CD4-positive, alpha-beta T cell treated with Interleukin-6 for 4 hours (primary cell): ENCODE measurements at regions not wholly inside any gene's neighbourhood (a gene's known extent, or its start where the extent isn't known, plus 50 kb on each side); places are given as distances from the start of the nearest gene placed in this dataset.
"Not testable (repeated sequence)": the region's sequence is repeated elsewhere in the genome, so short reads cannot be mapped to it uniquely, and the experiment has no call there.

Experiments used
- DNase-seq: peaks from one replicate; pipeline ENCODE4 v3.0.0-alpha.2; 2020; ENCODE audit warnings: mixed read lengths

DNA sequence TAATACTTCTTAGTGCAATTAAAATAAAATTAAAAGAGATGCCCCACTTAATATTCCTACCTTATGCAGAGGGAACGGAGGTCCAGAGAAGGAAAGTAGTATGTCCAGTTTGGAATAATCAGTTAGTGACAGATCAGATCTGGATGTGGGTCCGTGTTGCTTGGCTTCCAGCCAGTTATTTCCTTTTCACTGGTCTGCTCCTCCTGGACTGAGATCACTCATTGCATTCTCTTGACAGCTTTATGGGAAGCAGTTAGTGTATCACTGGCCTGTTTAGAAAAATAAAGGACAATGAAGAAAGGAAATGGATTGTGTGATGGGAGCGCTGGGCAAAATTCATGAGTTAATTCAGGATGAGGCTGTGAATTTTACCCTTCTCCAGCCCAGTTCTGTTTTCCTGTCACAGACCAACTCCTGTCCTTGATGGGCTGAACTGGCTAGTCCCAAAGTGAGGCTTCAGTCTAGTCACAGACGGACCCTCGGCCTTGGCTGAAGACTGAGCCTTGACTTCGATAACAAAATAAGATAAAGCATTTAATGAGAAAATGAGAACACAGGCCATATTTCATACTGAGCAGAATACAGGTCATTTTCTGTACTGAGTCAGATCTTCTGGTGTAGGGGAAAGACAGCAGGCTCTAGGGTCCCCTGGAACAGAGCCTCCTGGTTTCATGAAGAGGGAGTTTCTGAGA lies 85.2 kb upstream of the TRABD2B start:
- no peak for DNase-seq

DNA sequence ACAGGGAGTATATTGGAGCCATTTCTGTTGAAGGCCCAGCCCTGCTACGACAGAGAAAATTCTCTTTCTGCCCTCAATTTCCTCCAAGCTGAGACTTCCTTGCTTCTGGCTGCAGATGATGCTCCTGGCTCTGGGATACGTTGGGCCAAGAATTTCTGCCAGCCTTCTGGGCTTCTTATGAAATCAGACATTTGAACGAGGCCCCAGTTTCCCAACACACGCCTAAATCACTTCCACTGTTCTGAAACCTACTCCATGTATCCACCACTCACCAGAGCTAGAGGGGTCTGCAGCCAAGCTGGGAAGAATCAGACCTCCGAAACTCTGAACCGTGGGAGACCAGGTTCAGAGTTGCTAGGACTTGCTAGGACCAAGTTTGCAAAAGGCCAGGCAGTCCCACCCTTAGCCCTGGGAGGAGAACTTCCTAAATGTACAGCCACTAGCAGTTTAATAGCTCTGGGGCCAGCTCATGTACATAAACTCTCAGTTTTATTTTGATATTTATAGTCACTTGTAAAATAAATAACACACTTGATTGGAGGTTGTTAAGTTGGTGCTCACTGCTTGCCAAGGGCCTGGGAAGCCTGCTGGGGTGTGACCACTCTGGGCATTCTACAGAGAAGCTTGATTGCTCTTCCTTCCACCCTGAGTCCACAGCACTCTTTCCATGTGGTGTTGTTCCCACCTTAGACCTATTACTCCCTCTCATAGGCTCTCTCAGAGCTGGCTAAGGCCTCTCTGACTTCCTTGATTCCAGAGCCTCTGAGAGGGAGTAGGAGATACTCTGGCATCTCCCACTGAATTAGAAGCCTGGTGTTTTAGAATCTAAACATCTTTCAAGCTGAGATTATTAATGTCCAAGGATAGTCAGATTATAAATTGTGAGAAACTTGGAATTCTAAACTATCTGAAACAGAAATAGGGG lies 83.4 kb upstream of the TRABD2B start:
- no peak for DNase-seq

DNA sequence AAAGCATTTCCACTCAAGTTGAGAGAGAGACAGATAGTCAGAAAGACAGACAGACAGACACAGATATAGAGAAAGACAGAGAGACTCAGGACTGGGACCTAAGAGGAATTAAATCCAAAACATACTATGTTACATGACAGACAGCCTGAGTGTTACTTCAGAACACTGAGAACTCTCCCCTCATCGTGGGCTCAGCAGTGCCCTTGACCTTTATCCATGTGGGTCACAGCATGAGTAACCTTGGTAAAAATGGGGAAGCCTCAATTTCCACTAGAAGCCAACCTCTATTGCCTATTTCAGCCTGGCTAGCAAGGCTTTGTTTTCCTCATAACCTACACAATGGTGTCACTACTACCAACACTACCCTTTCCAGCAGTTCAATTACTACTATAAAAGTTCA lies 81.9 kb upstream of the TRABD2B start:
- DNase-seq: no peak

DNA sequence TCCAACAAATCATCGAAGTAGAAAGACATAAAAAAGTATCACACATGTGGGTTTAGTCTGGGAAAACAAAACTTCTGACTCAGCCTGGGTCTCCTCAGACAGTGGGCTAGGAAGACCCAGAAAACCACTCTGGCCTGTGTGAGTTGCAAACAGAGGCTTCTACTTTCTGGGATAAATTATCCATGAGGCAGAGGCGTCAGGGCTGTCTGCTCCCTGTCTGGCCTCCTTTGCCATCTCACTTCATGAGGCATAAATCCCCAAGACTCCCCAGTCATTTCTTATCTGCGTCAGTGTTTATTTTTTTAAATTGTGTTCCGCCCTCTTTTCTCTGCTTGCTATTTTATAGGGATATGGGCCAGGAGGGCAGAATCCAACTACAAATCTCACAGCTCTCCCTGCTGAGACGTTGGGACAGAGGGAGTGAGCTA lies 80.6 kb upstream of the TRABD2B start:
- no peak for DNase-seq

DNA sequence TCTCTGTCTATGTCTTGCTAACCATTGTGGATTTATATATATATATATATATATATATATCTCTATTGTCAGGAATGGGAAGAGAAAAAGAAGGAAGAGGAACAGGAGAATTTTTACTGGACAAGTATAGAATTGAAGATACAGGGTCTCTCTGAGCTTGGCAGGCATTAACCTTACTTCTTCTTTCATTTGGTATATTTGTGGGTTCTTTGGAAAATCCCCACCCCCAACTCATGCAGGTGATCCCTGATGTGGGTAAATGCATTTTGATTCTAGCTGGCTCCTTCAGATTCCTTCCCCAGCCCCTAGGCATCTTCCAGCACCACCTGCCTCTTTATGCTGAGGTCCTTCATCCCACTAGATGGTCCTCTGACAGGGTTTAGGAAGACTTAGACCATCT lies 78.8 kb upstream of the TRABD2B start:
- no peak for DNase-seq

DNA sequence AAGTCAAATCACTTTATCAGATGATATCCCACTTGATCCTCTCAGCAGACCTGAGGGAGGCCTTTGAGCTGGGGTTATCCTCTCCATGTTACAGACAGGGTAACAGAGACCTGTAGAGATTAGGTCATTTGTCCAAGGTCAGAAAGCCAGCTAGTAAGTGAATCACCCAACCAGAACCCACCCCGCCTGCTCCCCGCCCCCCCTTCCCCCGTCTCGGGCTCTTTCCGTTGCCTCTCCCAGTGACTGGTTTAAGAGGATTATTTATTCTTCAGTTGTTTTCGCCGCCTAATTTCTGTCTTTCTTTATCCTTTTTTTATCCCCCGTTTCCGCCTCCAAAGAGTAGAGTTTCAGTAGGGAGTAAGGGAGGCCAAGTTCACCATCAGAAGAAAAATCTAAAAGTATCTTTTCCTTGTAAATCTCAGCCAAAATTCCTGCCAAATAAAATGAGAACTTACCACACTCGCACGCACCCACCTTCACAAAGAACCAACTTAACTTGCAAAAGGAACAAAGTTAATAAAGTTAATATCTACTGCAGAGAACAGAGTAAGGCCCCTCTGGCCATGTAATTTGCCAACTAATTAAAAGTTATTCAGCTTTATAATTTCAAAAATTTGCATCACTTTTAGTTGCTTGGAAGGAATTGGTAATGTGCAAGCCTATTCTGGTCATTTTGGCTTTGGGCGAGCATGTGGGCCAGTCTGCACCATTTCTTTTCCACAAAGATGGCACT lies 76.8 kb upstream of the TRABD2B start:
- DNase-seq: no peak

DNA sequence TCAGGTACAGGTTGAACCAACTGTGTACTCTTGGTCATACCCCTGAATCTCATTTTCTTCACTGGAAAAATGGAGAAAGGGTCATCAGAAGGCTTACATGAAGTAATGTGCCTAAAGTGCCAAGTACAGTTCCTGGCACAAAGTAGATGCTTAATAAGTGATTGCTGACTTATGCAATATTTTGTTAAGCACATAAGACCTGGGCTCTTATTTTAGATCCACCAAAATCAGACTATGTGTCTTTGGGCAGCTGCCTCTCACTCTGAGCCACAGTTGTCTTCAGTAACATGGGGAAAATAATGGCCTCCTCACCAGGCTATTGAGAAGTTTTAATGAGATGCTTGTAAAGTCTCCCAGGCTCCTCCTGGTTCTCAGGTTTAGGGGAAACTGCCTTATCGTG lies 74.3 kb upstream of the TRABD2B start:
- no peak for DNase-seq

DNA sequence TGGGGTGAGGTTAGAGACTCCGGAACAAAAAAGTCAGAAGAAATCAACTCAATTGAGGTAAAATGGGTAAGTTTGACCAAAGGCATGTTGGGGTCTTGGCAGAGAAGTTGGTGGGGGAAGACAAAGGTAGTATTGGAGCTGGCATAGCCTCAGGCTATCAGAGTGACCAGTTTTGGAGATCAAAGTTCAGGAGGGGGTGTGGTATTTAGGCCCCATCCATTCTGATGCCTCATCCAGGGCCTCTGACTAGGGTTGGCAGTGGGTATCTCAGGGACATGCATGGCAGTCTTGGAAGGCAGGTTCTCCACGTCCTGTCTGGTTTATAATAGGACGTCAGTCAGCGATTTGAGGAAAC lies 73.2 kb upstream of the TRABD2B start:
- no peak for DNase-seq

DNA sequence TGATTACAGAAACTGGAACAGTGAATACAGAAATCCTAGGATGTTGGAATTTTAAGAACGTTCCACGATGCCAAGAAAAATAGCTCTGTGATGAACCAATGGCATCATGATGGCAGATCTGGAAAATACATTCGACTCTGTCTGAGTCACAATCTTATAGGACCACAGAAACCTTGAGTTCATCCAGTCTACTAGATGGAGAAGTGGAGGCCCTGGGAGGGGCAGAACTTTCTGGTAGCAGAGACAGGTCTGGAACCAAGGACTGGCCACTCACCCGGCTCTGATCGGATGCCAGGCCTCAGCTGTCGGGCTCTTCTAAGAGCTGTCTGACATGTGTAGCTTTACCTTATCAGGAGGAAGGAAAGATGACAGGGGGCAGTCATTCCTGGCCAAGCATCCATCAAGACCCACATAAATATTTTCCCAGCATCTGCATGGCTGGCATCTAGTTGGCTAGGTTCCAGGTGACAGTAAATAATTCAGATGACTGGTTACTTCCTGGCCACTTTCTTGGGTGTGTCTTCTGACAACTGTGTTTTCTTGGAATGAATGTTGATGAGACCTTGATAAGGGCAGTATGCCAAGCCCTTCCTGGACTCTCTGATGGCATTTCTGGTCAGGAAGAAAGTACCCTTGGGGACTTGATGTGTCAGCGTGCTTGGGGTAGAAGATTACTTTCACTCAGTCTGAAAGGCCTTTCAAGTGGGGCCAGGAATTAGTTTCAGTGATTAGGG lies 72.6 kb upstream of the TRABD2B start:
- no peak for DNase-seq

DNA sequence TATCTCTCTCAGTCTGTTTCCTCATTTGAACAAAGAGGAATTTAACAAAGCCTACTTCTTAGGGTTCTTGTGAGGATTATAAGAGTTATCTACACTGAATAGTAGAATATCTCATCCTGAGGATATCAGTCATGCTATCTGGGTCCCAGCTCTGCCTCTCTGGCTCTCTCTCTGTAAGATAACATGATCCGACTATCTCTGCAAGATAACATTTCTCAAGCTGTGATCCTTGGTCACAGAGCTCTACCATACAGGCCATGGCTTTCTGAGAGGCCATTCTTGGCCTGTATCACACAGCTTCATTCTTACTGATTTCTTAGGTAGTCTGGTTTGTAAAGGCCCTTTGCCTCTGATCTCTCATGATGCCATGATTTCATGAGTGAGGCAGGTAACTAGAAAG lies 71.0 kb upstream of the TRABD2B start:
- no peak for DNase-seq

DNA sequence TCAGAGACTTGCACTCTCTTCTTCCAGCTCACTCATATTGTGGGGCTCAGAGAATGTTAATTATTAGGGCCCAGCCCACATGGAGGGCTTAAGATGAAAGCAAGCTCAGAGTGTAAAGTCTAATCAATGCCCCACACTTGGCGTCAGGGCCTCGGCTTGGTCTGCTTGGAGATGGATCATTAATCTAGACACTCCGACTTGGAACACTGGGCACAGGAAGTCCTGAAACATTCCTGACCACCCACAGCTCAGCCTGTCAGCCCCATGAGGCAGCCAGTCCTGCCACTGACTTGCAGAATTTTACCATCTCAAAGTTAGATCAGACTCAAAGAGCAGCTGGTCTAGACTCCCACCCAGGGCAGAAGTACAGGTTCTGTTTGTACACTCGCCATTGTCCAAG lies 69.8 kb upstream of the TRABD2B start:
- DNase-seq: no peak

DNA sequence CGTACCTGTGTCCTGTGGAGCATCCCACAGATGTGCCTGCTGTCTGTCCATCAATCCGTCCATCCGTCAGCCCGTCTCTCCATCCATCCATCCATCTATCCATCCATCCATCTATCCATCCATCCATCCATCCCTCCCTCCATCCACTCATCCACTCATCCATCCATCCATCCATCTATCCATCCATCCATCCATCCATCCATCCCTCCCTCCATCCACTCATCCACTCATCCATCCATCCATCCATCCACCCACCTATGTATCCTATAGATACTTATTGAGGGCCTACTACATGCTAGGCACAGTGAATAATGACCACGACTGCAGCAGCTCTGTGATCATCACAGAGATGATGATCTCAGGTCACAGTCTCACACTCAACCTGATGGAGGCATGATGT lies 67.5 kb upstream of the TRABD2B start:
- DNase-seq: not testable (repeated sequence)

DNA sequence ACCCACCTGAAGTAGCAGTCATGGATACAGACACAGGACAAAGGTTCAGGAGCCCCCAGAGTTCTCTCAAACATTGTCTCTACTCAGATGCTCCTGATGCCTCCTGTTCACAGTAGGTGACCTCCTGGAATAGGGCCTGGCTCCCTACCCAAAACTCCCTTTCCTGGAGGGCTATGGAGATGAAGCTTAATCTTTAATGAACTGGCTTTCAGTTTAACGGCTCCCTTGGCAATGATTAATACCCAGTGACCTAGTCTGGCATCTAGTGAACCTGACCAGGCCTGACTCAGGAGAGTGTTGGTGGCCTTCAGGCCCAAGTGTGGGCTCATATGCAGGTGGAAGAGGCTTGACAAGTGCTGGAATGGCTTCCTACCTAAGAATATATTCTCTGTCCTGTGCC lies 65.2 kb upstream of the TRABD2B start:
- no peak for DNase-seq

DNA sequence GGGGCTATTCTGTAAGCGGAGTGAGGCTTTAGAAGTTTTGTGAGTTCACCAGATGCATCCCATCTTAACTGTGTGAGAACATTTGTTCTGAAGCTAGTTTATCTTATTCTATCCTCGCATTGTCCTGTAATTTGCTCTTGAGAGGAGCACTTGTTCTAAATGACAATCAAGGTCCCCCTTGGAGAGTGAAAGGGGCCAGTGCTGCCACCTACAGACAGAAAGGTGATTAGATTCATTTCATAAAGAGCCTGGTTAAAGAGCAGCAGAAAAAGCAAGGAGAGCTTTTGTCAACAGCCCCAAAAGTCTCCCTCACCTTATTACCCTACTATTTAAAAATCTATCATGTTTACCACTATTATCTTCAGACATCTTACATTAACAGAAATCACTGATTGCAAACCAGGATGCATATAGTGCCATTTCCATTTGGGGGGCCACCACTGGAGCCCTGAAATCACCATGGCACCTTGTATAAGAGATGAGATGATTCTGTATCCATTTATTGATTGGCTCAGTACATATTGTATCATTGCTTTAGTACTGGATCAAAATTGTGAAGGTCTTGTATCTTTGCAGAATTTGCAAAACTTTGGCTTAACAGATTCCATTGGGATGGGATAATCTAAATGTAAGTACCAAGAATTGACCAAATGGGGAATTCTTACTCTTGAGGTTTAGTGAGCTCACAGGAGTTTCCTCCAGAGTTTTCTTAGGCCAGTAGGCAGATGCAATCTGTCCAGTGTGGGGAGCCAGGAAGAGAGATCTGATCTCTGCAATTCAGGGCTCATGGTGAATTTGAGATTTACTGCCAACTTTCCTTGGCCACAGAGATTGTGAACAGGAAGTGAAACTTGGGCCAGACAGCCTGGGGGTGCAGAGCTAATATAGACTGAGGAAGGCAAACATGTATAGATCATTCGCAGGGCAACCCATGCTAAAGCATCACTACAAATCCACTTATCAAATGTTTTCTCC lies 64.3 kb upstream of the TRABD2B start:
- no peak for DNase-seq

DNA sequence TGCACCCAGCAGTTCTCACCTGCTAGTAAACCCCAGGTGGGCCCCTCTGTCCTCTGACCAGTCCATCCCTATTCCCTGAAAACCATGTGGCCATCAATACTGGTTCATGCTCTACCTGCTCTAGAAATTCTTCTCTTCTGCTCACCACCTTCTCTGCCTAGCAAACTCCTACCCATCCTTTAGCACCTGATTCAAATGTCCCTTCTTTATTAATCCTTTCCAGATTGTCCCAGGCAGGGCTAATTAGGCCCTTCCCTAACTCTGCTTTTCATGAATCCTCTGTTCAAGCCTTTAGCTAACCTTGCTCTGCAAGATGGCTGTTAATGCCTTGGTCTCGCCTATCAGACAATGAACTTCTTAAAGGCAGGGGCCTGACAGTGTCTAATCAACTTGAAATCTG lies 62.1 kb upstream of the TRABD2B start:
- DNase-seq: no peak

DNA sequence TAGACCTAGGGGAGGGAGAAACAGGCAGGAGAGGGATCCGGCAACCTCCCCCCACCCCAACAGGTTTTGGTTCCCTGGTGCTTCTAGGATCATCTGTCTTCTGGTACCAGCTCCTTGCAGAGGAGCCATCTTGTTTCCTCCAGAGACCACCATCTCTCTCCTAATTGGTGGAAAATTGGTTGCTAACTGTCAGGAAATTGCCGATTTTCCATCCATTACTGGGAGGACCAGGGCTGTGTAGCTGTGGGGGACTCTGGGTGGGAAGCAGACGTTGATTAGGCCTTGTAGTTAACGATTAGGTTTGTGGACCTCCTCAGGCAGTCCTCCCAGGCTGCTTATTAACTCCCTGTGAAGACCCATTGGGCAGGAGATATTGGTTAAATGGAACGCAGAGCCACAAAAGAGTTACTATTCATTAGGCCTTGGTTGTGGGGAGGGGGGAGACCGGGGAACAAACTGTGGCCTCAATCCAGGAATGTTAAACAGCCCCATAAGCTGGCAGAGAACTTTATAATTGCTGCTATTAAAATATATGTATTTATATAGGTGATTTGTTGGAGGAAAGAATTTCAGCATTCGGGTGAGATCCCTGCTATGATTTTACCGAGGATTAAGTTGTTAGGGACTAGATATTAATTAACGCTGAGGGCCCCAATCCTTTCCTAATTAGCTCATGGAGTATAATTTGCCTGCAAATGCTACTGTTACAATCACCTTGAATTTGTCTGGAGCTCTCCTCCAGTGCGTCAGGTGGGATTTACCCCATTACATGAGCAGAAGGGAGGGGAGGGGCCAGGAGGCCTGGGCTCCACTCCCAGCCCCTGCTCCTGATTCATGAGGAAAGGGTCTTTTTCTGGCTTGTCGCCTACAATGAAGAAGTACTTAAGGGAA lies 61.2 kb upstream of the TRABD2B start:
- DNase-seq: no peak

DNA sequence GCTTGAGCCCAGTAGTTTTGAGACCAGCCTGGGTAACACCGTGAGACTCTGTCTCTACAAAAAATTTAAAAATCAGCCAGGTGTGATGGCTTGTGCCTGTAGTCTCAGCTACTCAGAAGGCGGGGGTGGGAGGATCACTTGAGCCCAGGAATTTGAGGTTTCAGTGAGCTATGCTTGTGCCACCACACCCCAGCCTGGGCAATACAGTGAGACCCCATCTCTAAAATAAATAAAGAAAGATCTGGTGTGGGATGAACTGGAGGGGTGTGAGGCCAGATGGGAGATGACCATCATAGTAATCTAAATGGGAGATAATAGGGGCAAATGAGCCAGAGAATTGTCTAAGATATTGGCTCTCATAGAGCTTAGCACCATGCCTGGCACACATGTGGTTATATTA lies 60.1 kb upstream of the TRABD2B start:
- no peak for DNase-seq

DNA sequence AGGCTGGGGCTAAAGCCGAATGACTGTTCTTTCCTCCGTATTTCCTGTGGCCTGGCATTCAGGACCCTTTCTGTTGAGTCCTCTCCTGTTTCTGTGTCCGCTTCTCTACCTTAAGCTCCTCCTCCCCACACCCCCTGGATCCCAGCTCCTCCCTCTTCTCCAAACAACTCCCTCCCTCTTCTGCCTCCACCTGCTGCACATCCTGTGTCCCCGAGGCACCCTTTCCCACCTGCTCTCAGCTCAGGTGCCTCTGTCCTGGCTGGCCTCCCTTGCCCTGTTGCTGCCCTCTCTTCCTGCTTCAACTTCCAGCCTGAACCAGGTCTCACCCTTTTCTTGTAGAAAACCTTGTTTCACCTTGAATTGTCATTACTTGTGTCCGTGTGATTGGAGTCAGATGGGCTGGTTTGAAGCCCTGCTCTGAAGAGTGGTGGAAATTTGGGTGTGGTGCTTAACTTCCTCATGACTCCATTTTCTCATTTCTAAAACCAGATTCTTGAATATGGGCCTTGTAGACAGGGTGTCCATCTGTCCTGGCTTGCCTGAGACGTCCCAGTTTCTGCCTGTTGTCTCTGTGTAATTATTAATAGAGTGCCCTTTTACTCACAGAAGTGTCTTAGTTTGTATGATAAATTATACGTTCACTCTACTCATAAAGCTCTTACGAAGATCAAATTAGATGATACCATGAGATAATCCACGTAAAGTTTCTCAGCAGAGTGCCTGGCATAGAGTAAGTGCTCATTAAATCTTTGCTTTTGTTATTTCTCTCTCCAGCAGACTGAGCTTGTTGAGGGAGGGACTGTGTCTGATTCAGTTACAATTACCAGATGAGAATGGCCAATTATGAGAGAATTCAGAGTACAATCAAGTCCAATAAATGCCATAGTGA lies 58.9 kb upstream of the TRABD2B start:
- no peak for DNase-seq

DNA sequence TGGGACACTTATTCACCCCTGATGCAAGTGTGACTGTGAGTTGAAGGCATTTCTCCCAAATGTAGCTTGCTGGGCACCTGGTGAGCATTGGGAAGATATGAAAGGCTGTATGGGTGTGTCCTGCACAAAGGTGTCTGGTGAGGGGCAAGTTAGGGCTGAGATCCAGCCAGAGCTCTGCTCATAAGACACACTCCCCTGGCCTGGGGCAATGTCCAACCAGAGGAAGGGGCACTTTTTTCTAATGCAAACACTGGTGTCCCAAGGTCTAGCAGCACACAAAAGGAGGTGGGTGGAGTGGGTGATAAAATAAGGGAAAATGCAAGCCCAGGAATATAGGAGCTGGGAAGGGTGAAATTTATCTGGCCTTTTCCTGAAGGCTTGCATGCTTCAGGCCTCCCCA lies 57.0 kb upstream of the TRABD2B start:
- DNase-seq: no peak

DNA sequence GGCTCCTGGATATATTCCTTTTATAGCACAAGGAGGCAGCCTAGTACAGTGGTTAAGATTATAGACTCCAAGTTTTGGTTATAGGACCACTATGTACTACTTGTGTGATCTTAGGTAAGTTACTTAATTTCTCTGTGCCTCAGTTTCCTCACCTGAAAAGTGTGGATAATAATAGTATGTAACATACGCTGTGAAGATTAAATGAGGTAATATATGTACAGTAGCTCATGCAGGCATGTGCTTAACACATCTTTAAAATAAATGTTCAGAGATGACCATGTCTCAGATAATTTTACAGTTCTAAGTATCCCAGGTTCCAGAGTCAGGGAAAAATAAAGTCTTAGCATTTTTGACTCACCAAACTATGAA lies 55.7 kb upstream of the TRABD2B start:
- no peak for DNase-seq
